Inferior parietal cortex (tissue), 1 donor: ENCODE measurements at regions not wholly inside any gene's neighbourhood (a gene's known extent, or its start where the extent isn't known, plus 50 kb on each side); places are given as distances from the start of the nearest gene placed in this dataset.
"Not testable (repeated sequence)": the region's sequence is repeated elsewhere in the genome, so short reads cannot be mapped to it uniquely, and the experiment has no call there.

ENCODE experiments used
- DNase-seq: peaks from one replicate; pipeline ENCODE4 v3.0.0-alpha.2; 2016; ENCODE audit errors: extremely low spot score

DNA sequence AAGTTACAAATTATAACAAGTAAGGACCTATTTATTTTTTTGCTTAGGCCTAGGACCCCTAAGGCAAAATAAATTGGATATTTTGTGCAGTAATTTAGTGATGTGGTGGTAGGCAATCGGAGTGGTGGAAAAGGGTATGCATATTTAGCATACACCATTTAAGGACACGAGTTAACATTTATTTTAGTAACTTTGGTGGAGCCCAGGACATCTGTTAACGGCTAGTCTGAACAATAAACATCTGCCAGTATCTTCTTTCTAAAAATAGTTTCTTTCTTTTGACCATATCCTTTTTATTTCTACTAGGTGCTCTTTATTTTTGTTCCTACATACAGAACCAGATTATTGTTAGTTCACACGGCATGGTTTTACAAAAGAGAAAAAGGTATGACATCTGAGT, 326.3 kb downstream of the CHL1 start:
- no peak for DNase-seq

GRCh38 chr3:525415-525814, 328.9 kb downstream of the CHL1 start:
- DNase-seq: no peak

DNA sequence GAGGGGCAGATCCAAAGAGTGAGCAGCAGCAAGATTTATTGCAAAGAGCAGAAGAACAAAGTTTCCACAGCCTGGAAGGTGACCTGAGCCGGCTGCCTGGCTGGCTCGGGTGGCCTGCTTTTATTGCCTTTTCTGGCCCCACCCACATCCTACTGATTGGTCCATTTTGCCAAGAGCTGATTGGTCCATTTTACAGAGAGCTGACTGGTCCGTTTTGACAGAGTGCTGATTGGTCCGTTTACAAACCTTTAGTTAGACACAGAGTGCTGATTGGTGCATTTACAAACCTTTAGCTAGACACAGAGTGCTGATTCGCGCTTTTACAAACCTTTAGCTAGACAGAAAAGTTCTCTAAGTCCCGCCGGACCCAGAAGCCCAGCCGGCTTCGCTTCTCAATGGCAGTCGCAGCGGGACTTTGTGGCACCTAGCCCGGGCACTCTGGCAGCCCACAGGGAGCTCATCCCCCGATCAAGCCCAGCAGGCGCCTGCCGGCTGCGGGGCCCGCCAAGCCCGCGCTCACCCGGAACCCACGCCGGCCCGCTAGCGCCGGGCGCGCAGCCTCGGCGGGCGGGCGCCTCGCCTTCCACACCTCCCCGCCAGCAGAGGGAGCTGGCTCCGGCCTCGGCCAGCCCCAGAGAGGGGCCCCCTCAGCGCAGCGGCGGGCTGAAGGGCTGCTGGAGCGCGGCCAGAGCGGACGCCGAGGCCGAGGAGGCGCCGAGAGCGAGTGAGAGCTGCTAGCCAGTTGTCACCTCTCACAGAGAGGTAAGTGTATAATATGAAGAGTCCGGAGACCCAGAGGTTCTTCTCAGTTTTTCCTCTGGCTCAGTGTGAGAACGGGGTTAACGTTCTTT, 339.2 kb downstream of the CHL1 start:
- no peak for DNase-seq

- DNase-seq: no peak
Measured at GRCh38 chr3:536417-536813, 339.9 kb downstream of the CHL1 start.

DNA sequence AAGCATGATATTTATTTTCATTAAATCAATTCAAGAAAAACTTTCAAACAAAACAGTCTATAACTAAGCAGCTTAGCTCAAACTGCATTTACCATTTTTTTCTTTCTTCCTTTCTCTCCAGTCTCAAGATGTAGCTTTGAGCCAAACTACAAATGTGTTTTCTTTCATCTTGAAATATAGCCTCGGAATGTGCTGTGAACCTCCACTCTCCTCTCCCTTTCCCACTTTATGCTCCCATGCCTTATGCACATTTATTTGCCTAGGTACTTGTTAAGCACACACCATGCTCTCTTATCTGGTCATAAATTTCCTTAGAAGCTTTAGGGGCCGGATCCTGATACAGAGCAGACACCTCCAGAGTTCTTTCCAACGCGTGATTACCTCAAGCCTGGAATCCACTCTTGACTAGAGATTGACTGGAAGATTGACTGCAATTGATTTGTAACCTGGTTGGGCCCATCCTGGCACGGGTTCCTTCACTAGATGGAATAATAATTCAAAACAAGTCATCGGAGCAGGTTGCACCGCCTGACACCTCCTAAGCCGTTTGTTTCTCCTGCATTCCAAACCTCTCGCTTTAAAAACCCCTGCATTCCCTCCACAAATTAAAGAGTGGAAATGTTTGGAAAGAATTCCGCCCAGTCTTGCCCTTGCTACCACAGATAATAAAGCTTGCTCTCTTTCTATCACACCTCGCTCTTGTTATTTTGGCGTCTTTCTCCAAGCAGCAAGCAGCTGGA, 344.7 kb downstream of the CHL1 start:
- DNase-seq: no peak

DNA sequence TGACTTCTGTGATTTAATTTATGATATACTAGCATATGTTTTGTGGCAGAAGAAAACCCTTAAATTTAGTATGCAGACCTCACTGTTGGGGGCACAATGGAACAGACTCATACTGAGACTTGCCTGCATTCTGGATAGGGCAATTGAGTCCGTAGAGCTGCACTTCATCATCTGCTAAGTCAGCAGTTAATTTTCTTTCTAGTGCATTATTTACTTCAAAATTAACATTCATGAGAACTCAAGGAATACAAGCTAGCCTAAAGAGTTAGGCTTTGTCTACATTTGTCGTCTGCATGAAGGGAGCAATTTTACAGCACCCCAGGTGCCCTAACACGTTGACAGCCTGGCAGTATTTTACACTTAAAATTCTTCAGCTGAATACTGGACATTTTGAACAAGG, 345.5 kb downstream of the CHL1 start:
- DNase-seq: no peak

DNA sequence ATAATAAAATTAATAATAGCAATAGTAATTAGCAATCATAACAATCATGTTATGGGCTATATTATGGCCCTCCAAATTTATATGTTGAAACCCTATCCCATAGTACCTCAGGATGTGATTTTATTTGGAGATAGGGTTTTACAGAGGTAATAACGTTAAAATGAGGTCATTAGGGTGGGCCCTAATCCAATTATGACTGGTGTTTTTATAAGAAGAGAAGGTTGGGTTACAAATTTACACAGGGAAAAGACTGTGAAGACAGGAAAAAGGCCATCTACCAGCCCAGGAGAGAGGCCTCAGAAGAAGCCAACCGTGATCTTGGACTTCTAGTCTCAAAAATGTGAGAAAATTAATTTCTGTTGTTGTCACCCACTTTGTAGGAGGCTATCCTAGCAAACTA, 353.1 kb downstream of the CHL1 start:
- no peak for DNase-seq

GRCh38 chr3:550471-550870, 353.9 kb downstream of the CHL1 start:
- DNase-seq: no peak

GRCh38 chr3:557972-558371, 361.4 kb downstream of the CHL1 start:
- no peak for DNase-seq

GRCh38 chr3:567488-568185, 371.1 kb downstream of the CHL1 start:
- DNase-seq: no peak

- DNase-seq: not testable (repeated sequence)
Measured at GRCh38 chr3:579529-579928, 383.0 kb downstream of the CHL1 start.

- DNase-seq: not testable (repeated sequence)
Measured at GRCh38 chr3:589066-589465, 392.5 kb downstream of the CHL1 start.

DNA sequence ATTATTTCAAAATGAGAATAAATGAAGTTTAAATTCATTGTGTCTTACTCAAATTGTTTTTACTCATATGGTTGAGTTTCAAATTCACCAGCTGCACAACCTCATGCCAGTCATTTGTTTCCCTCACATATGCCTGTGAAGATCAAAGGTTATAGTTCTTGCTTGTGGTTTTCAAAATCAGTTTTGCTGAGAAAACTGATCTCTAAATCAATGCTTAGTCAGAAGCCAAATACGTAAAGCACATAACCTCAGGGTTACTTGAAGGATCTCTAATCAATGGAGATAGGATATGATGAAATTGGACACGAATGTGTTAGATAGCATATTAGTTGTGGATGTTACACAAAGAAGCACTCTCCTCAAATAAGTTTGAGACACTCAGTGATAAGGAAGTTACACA, 400.7 kb downstream of the CHL1 start:
- DNase-seq: not testable (repeated sequence)

DNA sequence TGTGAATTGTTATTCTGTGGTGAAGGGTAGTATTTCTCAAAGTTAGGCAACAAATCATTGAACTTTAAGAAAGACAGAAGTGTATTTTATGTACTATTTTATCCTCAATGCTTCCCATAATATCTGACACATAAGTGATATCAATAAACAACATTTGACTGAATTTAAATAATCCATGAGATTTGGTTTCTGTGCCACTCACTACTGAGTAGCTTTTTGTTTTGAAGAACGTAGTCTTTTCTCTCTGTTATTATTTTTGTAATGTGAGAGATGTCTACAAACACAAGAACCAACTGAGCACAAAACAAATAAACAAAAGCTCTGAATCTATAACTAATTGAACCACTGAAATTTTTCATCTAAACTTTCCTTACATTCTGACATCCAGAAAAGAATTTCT, 401.2 kb downstream of the CHL1 start:
- DNase-seq: not testable (repeated sequence)

DNA sequence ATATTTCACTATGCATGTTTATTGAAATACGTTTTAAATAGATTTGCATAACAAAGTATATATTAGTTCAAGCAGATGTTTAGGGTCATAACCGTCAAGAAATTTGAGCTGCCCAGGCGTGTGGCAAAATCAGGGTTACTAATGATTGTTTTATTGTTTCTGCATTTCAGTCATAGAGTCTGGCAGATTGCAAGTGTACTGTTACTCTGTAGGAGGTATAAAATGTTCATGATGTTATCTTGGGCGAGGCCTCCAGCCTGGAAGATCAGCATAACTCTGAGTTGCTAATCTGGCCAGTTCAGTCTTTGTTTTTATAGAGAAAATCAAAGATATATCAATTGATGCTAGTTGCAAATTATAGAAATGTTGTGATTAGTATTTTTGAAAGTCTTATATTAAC, 410.9 kb downstream of the CHL1 start:
- not testable (repeated sequence) for DNase-seq

GRCh38 chr3:621714-622113, 425.2 kb downstream of the CHL1 start:
- DNase-seq: no peak

- DNase-seq: no peak
Measured at GRCh38 chr3:622314-622713, 425.8 kb downstream of the CHL1 start.

- DNase-seq: no peak
Measured at GRCh38 chr3:623914-624545, 427.5 kb downstream of the CHL1 start.

DNA sequence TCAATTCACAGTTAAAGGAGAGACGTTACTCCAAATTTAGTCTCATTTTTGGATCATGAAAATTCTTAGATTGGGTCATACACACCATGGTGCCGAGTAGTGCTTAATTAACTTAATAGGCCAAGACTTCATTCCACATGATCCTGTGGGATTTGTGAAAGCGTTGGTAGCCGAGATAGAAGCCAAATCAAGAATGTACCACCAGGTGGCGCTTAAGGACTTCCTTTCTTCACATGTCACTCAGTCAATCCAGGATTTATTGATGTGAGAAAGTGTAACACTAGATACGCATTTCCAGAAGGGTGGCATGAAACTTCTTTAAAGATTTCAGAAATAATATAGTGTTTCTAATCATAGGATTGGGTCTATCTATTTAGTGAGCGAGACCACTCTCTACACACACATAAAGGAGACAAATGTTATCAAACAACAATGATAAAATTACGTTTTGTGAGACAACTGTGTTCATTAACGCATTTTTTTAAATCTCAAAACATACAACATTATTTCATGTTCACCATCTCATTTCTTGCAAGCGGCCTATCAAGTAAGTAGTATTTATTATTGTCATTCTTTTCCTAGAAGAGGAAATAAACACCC, 436.1 kb downstream of the CHL1 start:
- peak; percentile 91 for DNase-seq

DNA sequence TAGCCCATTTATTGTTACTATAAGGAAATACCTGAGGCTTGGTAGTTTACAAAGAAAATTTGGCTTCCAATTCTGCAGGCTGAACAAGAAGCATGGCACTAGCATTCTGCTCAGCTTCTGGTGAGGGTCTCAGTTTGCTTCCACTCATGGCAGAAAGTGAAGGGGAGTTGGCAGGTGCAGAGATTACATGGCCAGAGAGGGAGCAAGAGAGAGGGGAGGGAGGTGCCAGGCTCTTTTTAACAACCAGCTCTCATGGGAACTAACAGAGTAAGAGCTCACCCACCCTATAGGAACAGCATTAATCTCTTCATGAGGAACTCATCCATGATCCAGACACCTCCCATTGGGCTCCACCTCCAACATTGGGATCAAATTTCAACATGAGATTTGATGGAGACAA, 437.9 kb downstream of the CHL1 start:
- no peak for DNase-seq

DNA sequence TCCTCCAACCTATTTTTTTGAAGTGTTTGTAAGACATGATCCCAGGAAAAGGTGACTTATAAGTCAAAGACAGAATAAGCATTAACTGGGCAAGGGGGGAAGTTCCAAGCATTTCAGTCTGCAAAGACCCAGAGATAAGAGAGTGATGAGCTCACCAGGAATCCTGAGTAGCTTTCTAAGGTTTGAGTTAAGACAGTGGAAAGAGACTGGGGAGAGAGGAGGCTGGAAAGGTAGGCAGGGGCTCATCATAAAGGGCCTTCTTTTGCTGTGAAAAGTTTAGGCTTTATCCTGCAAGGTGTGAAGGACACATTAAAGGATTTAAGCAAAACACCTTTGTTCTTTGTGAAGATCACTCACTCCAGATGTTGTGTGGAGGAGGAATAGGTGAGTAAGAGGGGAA, 438.8 kb downstream of the CHL1 start:
- no peak for DNase-seq

- DNase-seq: no peak
Measured at GRCh38 chr3:643376-643775, 446.8 kb downstream of the CHL1 start.
